HepG2 (cell line): ENCODE measurements at regions not wholly inside any gene's neighbourhood (a gene's known extent, or its start where the extent isn't known, plus 50 kb on each side); places are given as distances from the start of the nearest gene placed in this dataset.

Experiments
- ATAC-seq: fragments of 200-7000 bp; cut with Tn5 transposase; 3 replicates; pipeline ENCODE4 v1.9.1; 2020; ENCODE audit warnings: mild to moderate bottlenecking, moderate library complexity
- BruUV-seq: library from RNA; stranded (reverse); fragments of 400-500 nt; replicated peaks from 2 replicates; lab custom pipeline; 2021; lab: Mats Ljungman, UMichigan
- CTCF ChIA-PET: fragments of 300-600 bp; formaldehyde crosslinking; extraction: SDS; loops from one replicate; lab custom pipeline; 2021; ENCODE audit warnings: low total read pairs, inconsistent platforms, low intra/inter-chr PET ratio; lab: Yijun Ruan, JAX
- POLR2A ChIA-PET: fragments of 350-600 bp; sonication (Branson Sonifier 250); formaldehyde crosslinking; loops from one replicate; lab custom pipeline; 2020; ENCODE audit warnings: antibody characterized with exemption, inconsistent platforms; lab: Yijun Ruan, JAX
- DNase-seq: peaks from one replicate; pipeline ENCODE4 v3.0.0-alpha.2; 2015; ENCODE audit warnings: low spot score
- FAIRE-seq: peaks from 3 replicates; lab custom pipeline; 2011; peaks lifted over from hg19 to GRCh38; lab: Jason Lieb, UNC
- H2AFZ ChIP-seq: one replicate; pipeline ENCODE4 v1.6.1; 2011; ENCODE audit warnings: low read length, inconsistent platforms
- H3K27ac ChIP-seq: fragments of 300-600 bp; 3 replicates; pipeline ENCODE4 v1.8.0; 2011; ENCODE audit warnings: mixed run types, mild to moderate bottlenecking, mixed read lengths, low read length, inconsistent platforms; ENCODE audit not compliant: insufficient read depth; ENCODE audit errors: extremely low read length
- H3K27me3 ChIP-seq, 2 experiments: fragments of 200-600 bp in 1 of 2; 2 replicates in 1 of 2; 3 replicates in 1 of 2; pipeline versions ENCODE4 v1.6.0 to v1.8.0; 2011; ENCODE audit warnings: low read length in 2 of 2, mild to moderate bottlenecking in 2 of 2, moderate library complexity in 2 of 2, inconsistent platforms in 1 of 2; ENCODE audit not compliant: insufficient read depth in 2 of 2, control insufficient read depth in 1 of 2
- H3K36me3 ChIP-seq, 2 experiments: fragments of 200-600 bp in 1 of 2; replicated peaks in 1 of 2; 2 replicates in 1 of 2; 3 replicates in 1 of 2; pipeline versions ENCODE4 v1.5.1 to v1.8.0; 2011; ENCODE audit warnings: low read length in 2 of 2, inconsistent platforms in 1 of 2; ENCODE audit not compliant: insufficient read depth in 2 of 2, control insufficient read depth in 1 of 2
- H3K4me1 ChIP-seq: 2 replicates; pipeline ENCODE4 v1.5.1; 2012; ENCODE audit warnings: low read length, inconsistent platforms; ENCODE audit not compliant: insufficient read depth
- H3K4me2 ChIP-seq: 2 replicates; pipeline ENCODE4 v1.6.0; 2011; ENCODE audit warnings: low read depth, low read length, inconsistent platforms
- H3K4me3 ChIP-seq, 3 experiments: fragments of 200-600 bp in 1 of 3; sonication (generic), shearing (Covaris generic) in 1 of 3; replicated peaks in 1 of 3; 2 replicates each; pipeline ENCODE4 v1.5.1; 2011 to 2016; ENCODE audit warnings: low read length in 3 of 3, inconsistent platforms in 2 of 3, low read depth in 2 of 3, mild to moderate bottlenecking in 2 of 3, control low read depth in 1 of 3, mixed read lengths in 1 of 3; ENCODE audit not compliant: insufficient read depth in 1 of 3
- H3K79me2 ChIP-seq: one replicate; pipeline ENCODE4 v1.6.1; 2011; ENCODE audit warnings: low read length, inconsistent platforms; ENCODE audit not compliant: insufficient read depth
- H3K9ac ChIP-seq: 2 replicates; pipeline ENCODE4 v1.6.0; 2011; ENCODE audit warnings: mild to moderate bottlenecking, low read depth, low read length, inconsistent platforms; ENCODE audit not compliant: insufficient read depth
- H3K9me3 ChIP-seq: 2 replicates; pipeline ENCODE4 v1.5.1; 2012; ENCODE audit warnings: mild to moderate bottlenecking, low read length
- H4K20me1 ChIP-seq: 2 replicates; pipeline ENCODE4 v1.6.0; 2011; ENCODE audit warnings: inconsistent platforms, mild to moderate bottlenecking, low read length, moderate library complexity; ENCODE audit not compliant: insufficient read depth
- ATF1 ChIP-seq: IDR thresholded peaks from 2 replicates; pipeline ENCODE4 v1.6.1; 2016; ENCODE audit warnings: mild to moderate bottlenecking, control low read depth
- BRF2 ChIP-seq: sonication (generic); formaldehyde crosslinking; IDR thresholded peaks from 2 replicates; pipeline ENCODE4 v1.8.1; 2022; ENCODE audit warnings: mild to moderate bottlenecking, missing genetic modification reagents
- CCDC6 ChIP-seq: sonication (generic); formaldehyde crosslinking; IDR thresholded peaks from 2 replicates; pipeline ENCODE4 v1.8.1; 2022; ENCODE audit warnings: mild to moderate bottlenecking, missing genetic modification reagents, moderate library complexity
- CENPT ChIP-seq: sonication (generic); formaldehyde crosslinking; IDR thresholded peaks from 2 replicates; pipeline ENCODE4 v1.8.0; 2022; ENCODE audit warnings: low read depth, mild to moderate bottlenecking, moderate library complexity, missing genetic modification reagents
- GABPB1 ChIP-seq: IDR thresholded peaks from 2 replicates; pipeline ENCODE4 v1.6.1; 2016; ENCODE audit warnings: mild to moderate bottlenecking, missing genetic modification reagents, moderate library complexity, missing compliant biosample characterization
- ISL2 ChIP-seq: sonication (generic); formaldehyde crosslinking; IDR thresholded peaks from 2 replicates; pipeline ENCODE4 v1.5.0; 2020; ENCODE audit warnings: missing genetic modification reagents
- MAFG ChIP-seq: sonication (generic); formaldehyde crosslinking; IDR thresholded peaks from 2 replicates; pipeline ENCODE4 v1.5.1; 2020; ENCODE audit warnings: mild to moderate bottlenecking, missing genetic modification reagents
- PAX8 ChIP-seq: sonication (generic); formaldehyde crosslinking; IDR thresholded peaks from 2 replicates; pipeline ENCODE4 v1.8.0; 2022; ENCODE audit warnings: mild to moderate bottlenecking, missing genetic modification reagents, borderline replicate concordance
- SRY ChIP-seq: sonication (generic); formaldehyde crosslinking; IDR thresholded peaks from 2 replicates; pipeline ENCODE4 v1.8.0; 2022; ENCODE audit warnings: mild to moderate bottlenecking, missing genetic modification reagents
- ZBED4 ChIP-seq: sonication (generic); formaldehyde crosslinking; IDR thresholded peaks from 2 replicates; pipeline ENCODE4 v1.4.0; 2020; ENCODE audit warnings: missing genetic modification reagents, borderline replicate concordance
- ZNF44 ChIP-seq: sonication (generic); formaldehyde crosslinking; IDR thresholded peaks from 2 replicates; pipeline ENCODE4 v1.5.1; 2020; ENCODE audit warnings: mild to moderate bottlenecking, missing genetic modification reagents
- WGBS: methylation state at CpG from one replicate; pipeline ENCODE4 v1.1.6; 2017; ENCODE audit warnings: low lambda C conversion rate; 5-methylcytosine and 5-hydroxymethylcytosine counted together
- in situ Hi-C: cut with HindIII; loops from 2 replicates; pipeline ENCODE4 v1.10.0; 2017; ENCODE audit warnings: low pct_unique_long_range_greater_than_20kb; ENCODE audit not compliant: extremely low pct_ligation_motif_present
- intact Hi-C: fragments of 100-400 bp; cut with micrococcal nuclease; formaldehyde crosslinking; loops from one replicate; pipeline ENCODE4 v1.10.0; 2022; ENCODE audit not compliant: unreplicated experiment
- TF ChIP-seq, protein P1 (sequence below): sonication (generic); formaldehyde crosslinking; IDR thresholded peaks from 2 replicates; pipeline ENCODE4 v1.4.0; 2020; ENCODE audit warnings: missing genetic modification reagents
- TF ChIP-seq, protein P2 (sequence below): sonication (generic); formaldehyde crosslinking; IDR thresholded peaks from 2 replicates; pipeline ENCODE4 v1.8.1; 2022; ENCODE audit warnings: low read depth, mild to moderate bottlenecking, missing genetic modification reagents

DNA sequence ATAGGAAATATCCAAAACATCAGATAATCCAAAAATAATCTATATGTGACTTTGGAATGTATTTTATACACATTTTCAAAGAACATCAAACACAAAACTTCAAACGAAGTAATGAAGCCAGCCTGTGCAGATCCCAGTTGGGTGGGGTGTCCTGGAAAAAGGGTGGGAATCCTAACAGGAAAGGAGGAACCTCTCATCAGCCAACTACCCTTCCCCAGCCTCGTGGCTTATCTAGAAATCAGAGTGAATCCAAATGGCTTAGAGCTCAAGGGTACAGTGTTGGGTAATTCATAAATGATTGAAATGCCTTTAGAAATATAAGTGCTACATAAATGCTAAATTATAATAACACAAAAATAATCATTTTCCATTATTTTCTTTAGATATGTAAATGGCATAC, 115.1 kb upstream of the SOX4 start:
- no peak overlapping the region for H3K27ac ChIP-seq
- H3K9me3 ChIP-seq, result no peaks in the 10 kb centered on the region
- DNase-seq, result no peak
- no peak overlapping the region for H3K4me3 ChIP-seq
- ChIA-PET CTCF (no interaction called here), POLR2A (no interaction called here)
- TF ChIP-seq ATF1 (no peak), PAX8 (CRISPR knock-in tag) (no peak), CCDC6 (no peak), GABPB1 (CRISPR knock-in tag) (no peak), BRF2 (CRISPR knock-in tag) (no peak), MAFG (no peak), ZNF44 (CRISPR knock-in tag) (no peak), CENPT (no peak), ISL2 (CRISPR knock-in tag) (no peak), ZBED4 (CRISPR knock-in tag) (no peak), SRY (CRISPR knock-in tag) (no peak)
- TF ChIP-seq, protein P1, sequence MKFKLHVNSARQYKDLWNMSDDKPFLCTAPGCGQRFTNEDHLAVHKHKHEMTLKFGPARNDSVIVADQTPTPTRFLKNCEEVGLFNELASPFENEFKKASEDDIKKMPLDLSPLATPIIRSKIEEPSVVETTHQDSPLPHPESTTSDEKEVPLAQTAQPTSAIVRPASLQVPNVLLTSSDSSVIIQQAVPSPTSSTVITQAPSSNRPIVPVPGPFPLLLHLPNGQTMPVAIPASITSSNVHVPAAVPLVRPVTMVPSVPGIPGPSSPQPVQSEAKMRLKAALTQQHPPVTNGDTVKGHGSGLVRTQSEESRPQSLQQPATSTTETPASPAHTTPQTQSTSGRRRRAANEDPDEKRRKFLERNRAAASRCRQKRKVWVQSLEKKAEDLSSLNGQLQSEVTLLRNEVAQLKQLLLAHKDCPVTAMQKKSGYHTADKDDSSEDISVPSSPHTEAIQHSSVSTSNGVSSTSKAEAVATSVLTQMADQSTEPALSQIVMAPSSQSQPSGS (CRISPR knock-in tag), result no peak
- TF ChIP-seq, protein P2, sequence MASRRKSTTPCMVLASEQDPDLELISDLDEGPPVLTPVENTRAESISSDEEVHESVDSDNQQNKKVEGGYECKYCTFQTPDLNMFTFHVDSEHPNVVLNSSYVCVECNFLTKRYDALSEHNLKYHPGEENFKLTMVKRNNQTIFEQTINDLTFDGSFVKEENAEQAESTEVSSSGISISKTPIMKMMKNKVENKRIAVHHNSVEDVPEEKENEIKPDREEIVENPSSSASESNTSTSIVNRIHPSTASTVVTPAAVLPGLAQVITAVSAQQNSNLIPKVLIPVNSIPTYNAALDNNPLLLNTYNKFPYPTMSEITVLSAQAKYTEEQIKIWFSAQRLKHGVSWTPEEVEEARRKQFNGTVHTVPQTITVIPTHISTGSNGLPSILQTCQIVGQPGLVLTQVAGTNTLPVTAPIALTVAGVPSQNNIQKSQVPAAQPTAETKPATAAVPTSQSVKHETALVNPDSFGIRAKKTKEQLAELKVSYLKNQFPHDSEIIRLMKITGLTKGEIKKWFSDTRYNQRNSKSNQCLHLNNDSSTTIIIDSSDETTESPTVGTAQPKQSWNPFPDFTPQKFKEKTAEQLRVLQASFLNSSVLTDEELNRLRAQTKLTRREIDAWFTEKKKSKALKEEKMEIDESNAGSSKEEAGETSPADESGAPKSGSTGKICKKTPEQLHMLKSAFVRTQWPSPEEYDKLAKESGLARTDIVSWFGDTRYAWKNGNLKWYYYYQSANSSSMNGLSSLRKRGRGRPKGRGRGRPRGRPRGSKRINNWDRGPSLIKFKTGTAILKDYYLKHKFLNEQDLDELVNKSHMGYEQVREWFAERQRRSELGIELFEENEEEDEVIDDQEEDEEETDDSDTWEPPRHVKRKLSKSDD (CRISPR knock-in tag), result no peak
- H3K36me3 ChIP-seq, result no peaks in the 10 kb centered on the region
- FAIRE-seq, result no peak
- H3K4me2 ChIP-seq, result no peak overlapping the region
- peaks cover 11% of the 10 kb centered on the region for H3K4me1 ChIP-seq
- H2AFZ ChIP-seq, result no peak overlapping the region
- H4K20me1 ChIP-seq, result no peaks in the 10 kb centered on the region
- ATAC-seq, result no peak
- H3K9ac ChIP-seq, result no peak overlapping the region
- BruUV-seq, result no TSS peak
- 0% methylated on average over 2 of the region's 2 CpGs for WGBS
- no peaks in the 10 kb centered on the region for H3K79me2 ChIP-seq
- intact Hi-C loops (no loop called here), in situ Hi-C loops (no loop called here)
- H3K27me3 ChIP-seq, result peaks cover 0 to 4% of the 10 kb centered on the region in 2 experiments; a peak in 1 of 5 replicates
